ENCODE measurements at regions not wholly inside any gene's neighbourhood (a gene's known extent, or its start where the extent isn't known, plus 50 kb on each side); places are given as distances from the start of the nearest gene placed in this dataset.
A peak's percentile ranks its signal among the peaks of the same experiment; 100 is the strongest.
"Not testable (repeated sequence)": the region's sequence is repeated elsewhere in the genome, so short reads cannot be mapped to it uniquely, and the experiment has no call there.

DNA sequence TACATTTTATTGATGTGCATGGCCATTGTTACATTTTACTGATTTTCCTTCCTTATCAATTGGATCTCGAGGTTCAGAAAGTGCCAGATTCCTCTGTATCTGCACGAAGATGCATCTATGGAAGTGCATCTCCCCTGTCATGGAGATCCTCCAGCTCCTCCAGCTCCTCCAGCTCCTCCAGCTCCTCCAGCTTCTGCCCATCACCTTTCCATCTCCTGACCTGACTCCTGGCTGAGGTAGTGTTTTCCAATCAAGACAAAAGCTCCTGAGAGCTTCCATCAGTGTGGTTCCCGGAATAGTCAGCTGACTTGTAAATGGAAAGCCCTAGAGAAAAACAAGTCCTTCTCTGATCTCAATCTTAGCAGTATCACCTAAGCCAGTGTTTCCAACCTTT, 90.8 kb upstream of the KLF6 start:
- no peak for DNase-seq
- Histone ChIP-seq H3K27ac (ENCODE audit: low read length) (no peak overlapping the region), H3K4me1 (ENCODE audit: control insufficient read depth, insufficient read depth, low read length) (peaks cover 17% of the 10 kb centered on the region), H3K27me3 (ENCODE audit: control insufficient read depth, insufficient read depth, low read length) (no peaks in the 10 kb centered on the region), H3K9me3 (replicated peaks; ENCODE audit: control insufficient read depth, low read depth, low read length) (no peaks in the 10 kb centered on the region), H3K4me3 (ENCODE audit: low read length) (no peak overlapping the region), H3K36me3 (ENCODE audit: control insufficient read depth, insufficient read depth, low read length) (no peaks in the 10 kb centered on the region)
- WGBS (ENCODE audit: insufficient coverage): 95% methylated on average over 3 of the region's 3 CpGs

DNA sequence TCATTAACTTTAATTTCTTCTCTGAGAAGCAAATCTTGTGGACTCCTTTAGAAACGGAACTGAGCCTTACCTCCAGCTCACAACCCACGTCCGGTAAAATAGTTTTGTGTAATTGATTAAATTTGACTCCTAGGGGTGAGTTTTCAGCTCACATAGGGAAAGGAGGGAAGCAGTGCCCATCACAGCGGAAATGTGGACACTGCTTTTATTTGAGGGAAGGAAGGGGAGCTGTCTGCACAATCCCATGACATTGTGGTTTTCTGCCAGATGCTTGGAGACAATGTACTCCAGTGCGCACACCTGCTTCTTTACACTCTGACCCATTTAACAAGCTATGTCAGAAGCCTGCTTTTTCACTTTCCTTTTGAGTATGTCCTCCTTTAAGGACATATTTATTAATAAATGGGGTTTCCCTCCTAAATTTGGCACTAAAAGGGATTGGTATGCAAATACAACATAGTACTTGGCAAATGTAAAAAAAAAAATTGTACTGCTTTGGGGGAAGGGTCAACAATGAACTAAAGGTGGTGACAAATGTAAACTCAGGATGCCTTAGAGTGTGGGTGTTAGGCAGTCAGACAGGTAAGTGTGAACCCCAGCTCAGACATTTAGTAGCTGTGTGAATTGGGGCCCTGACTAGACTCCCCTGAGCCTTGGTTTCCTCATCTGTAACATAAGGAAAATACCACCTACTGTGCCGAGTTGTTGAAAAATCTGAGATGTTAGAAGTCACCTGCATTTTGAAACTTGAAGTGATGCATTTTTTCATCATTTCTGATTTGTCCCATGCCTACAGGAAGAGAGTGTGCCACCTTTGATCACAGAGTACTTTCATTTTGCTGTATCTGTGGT, 90.2 kb upstream of the KLF6 start:
- no CpG with 5 or more reads among the region's 6 CpGs for WGBS (ENCODE audit: insufficient coverage)
- peak; percentile 90 for DNase-seq
- Histone ChIP-seq H3K9me3 (replicated peaks; ENCODE audit: control insufficient read depth, low read depth, low read length) (no peaks in the 10 kb centered on the region), H3K4me1 (ENCODE audit: control insufficient read depth, insufficient read depth, low read length) (peaks cover 17% of the 10 kb centered on the region), H3K27ac (ENCODE audit: low read length) (peak overlapping the region; percentile 94), H3K36me3 (ENCODE audit: control insufficient read depth, insufficient read depth, low read length) (no peaks in the 10 kb centered on the region), H3K4me3 (ENCODE audit: low read length) (no peak overlapping the region), H3K27me3 (ENCODE audit: control insufficient read depth, insufficient read depth, low read length) (no peaks in the 10 kb centered on the region)

DNA sequence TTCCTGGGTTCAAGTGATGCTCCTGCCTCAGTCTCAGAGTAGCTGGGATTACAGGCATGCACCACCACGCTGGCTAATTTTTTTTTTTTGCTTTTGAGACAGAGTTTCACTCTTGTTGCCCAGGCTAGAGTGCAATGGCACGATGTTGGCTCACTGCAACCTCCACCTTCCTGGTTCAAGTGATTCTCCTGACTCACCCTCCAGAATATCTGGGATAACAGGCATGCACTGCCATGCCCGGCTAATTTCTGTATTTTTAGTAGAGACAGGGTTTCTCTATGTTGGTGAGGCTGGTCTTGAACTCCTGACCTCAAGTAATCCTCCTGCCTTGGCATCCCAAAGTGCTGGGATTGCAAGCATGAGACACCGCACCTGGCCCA, 89.6 kb upstream of the KLF6 start:
- not testable (repeated sequence) for H3K27me3 ChIP-seq (ENCODE audit: control insufficient read depth, insufficient read depth, low read length); H3K9me3 ChIP-seq (replicated peaks; ENCODE audit: control insufficient read depth, low read depth, low read length); H3K4me3 ChIP-seq (ENCODE audit: low read length); DNase-seq; H3K36me3 ChIP-seq (ENCODE audit: control insufficient read depth, insufficient read depth, low read length)
- H3K27ac ChIP-seq (ENCODE audit: low read length): peak overlapping the region; percentile 94
- H3K4me1 ChIP-seq (ENCODE audit: control insufficient read depth, insufficient read depth, low read length): peaks cover 17% of the 10 kb centered on the region
- WGBS (ENCODE audit: insufficient coverage): 50% methylated on average over 1 of the region's 4 CpGs

DNA sequence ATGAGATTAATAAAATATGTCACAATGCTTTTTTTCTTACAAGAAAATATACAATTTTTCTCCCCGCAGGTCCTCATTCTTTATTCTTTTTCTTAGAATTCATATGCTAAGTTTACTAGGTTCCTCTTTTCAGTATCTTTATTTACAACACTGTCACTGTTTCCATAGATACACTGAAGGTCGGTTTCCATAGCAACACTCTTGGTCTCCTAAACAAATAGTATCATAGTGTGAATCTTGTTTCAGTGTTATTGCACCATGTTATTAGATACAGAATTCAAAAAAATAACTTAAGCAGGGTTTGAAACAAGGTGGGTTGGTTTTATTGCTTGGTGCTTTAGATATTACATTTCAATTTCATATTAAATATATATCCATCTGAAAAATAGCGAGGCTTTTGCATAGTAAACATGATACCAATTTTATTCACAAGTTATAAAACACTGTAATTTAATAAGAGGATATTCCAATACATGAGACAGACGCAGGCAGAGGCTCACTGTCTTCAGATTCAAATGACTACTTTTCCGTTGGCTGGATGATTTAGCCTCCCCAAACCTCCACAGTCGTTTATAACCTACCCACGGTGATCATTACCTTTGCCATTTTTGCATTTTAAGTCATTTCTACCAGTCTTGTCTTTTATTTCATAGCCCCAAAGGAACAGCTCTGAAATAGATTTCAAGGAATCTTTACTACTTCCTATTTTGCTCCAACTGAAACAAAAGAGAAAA, 88.9 kb upstream of the KLF6 start:
- 18% methylated on average over 2 of the region's 7 CpGs for WGBS (ENCODE audit: insufficient coverage)
- Histone ChIP-seq H3K4me1 (ENCODE audit: control insufficient read depth, insufficient read depth, low read length) (peaks cover 17% of the 10 kb centered on the region), H3K4me3 (ENCODE audit: low read length) (no peak overlapping the region), H3K27me3 (ENCODE audit: control insufficient read depth, insufficient read depth, low read length) (no peaks in the 10 kb centered on the region), H3K36me3 (ENCODE audit: control insufficient read depth, insufficient read depth, low read length) (no peaks in the 10 kb centered on the region), H3K27ac (ENCODE audit: low read length) (peak overlapping the region; percentile 94), H3K9me3 (replicated peaks; ENCODE audit: control insufficient read depth, low read depth, low read length) (no peaks in the 10 kb centered on the region)
- DNase-seq: peak; percentile 96

DNA sequence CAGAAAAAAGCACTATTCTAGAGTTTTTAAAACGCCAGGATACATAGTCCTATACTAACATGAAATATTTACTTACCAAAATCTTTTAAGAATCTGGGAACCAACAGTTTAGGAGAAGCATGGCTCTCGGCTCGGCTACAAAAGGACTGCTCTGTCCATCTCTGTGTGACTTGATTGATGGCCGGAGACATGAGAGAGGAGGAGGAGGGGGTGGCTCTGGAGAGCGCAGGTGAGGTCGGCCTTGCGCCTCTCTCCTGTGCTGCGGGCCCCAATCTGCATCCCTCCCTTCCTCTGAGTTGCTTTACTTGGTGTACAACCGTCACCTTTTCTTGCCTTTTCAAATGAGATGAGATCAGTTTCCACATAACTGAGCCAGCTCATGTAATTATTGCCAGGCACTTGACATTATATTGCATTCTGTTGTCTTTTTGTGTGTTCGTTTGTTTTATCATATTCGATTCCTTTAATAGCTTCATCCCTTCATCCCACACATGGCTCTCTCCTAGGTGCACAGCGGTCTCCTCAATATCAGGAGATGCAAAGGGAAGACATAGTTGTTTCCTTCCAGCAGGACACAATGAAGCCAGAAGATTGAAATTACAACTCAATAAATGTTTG, 87.8 kb upstream of the KLF6 start:
- no peaks in the 10 kb centered on the region for H3K27me3 ChIP-seq (ENCODE audit: control insufficient read depth, insufficient read depth, low read length)
- H3K36me3 ChIP-seq (ENCODE audit: control insufficient read depth, insufficient read depth, low read length): no peaks in the 10 kb centered on the region
- no peak for DNase-seq
- H3K27ac ChIP-seq (ENCODE audit: low read length): peak overlapping the region; percentile 62
- H3K4me1 ChIP-seq (ENCODE audit: control insufficient read depth, insufficient read depth, low read length): peaks cover 17% of the 10 kb centered on the region
- H3K4me3 ChIP-seq (ENCODE audit: low read length): no peak overlapping the region
- 62% methylated on average over 5 of the region's 12 CpGs for WGBS (ENCODE audit: insufficient coverage)
- H3K9me3 ChIP-seq (replicated peaks; ENCODE audit: control insufficient read depth, low read depth, low read length): no peaks in the 10 kb centered on the region

DNA sequence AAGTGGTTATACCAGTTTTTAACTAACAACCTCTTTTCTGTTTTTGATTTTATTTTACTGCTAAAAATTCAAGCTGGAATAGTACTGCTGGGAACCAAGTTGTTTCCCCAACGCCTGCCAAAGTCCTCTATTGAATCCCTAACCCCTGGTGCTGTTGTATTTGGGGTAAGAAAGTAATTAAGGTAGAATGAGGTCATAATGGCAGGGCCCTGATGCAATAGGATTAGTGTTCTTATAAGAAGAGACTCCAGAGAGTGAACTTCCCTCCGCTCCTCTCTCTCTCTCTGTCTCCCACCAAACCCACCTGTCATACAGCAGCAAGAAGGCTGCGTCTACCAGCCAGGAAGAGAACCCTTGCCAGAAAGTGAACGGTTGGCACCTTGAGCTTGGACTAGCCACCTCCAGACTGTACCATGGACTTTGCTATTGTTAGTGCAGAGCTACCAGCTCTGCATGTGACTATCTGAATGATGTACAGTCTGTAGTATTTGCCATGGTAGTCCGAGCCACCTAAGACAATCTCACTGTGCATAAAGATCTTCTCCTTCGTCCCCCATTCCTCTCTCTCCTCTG, 86.5 kb upstream of the KLF6 start:
- H3K36me3 ChIP-seq (ENCODE audit: control insufficient read depth, insufficient read depth, low read length): no peaks in the 10 kb centered on the region
- H3K4me1 ChIP-seq (ENCODE audit: control insufficient read depth, insufficient read depth, low read length): peaks cover 20% of the 10 kb centered on the region
- DNase-seq: no peak
- no peaks in the 10 kb centered on the region for H3K27me3 ChIP-seq (ENCODE audit: control insufficient read depth, insufficient read depth, low read length)
- no peaks in the 10 kb centered on the region for H3K9me3 ChIP-seq (replicated peaks; ENCODE audit: control insufficient read depth, low read depth, low read length)
- WGBS (ENCODE audit: insufficient coverage): 86% methylated on average over 4 of the region's 6 CpGs
- H3K4me3 ChIP-seq (ENCODE audit: low read length): no peak overlapping the region
- H3K27ac ChIP-seq (ENCODE audit: low read length): no peak overlapping the region

DNA sequence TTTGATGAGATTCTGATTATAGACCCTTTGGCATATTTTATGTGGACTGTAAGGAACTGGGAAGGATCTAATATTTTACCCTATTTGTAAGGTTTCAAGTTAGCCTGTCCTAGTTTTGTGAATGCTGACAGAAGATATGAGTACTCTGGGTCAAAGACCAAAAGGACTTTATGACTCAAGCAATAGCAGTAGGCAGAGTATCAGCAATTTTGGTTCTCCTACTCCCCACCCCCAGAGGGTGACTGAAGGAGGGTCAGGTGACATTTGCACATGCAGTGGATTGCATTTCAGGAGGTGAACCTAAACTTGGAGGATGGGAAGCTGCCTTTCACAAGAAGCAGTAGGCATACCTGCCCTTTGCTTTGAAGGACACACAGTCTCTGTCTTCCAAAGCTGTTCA, 84.0 kb upstream of the KLF6 start:
- H3K27me3 ChIP-seq (ENCODE audit: control insufficient read depth, insufficient read depth, low read length): no peaks in the 10 kb centered on the region
- no peak overlapping the region for H3K27ac ChIP-seq (ENCODE audit: low read length)
- H3K4me3 ChIP-seq (ENCODE audit: low read length): no peak overlapping the region
- H3K36me3 ChIP-seq (ENCODE audit: control insufficient read depth, insufficient read depth, low read length): no peaks in the 10 kb centered on the region
- no peaks in the 10 kb centered on the region for H3K9me3 ChIP-seq (replicated peaks; ENCODE audit: control insufficient read depth, low read depth, low read length)
- peaks cover 9% of the 10 kb centered on the region for H3K4me1 ChIP-seq (ENCODE audit: control insufficient read depth, insufficient read depth, low read length)
- no peak for DNase-seq

DNA sequence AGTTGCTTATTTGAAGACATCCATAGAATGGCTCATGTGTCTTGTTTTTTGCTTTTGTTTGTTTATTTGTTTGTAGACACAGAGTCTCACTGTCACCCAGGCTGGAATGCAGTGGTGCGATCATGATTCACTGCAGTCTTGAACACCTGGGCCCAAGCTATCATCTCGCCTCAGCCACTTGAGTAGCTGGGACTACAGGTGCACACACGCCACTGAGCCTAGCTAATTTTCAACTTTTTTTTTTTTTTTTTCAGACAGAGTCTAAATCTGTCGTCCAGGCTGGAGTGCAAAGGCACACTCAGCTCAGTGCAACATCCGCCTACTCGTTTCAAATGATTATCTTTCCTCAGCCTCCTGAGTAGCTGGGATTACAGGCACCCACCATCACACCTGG, 83.3 kb upstream of the KLF6 start:
- DNase-seq: no peak
- H3K4me1 ChIP-seq (ENCODE audit: control insufficient read depth, insufficient read depth, low read length): peaks cover 9% of the 10 kb centered on the region
- no peaks in the 10 kb centered on the region for H3K27me3 ChIP-seq (ENCODE audit: control insufficient read depth, insufficient read depth, low read length)
- no peaks in the 10 kb centered on the region for H3K36me3 ChIP-seq (ENCODE audit: control insufficient read depth, insufficient read depth, low read length)
- no peaks in the 10 kb centered on the region for H3K9me3 ChIP-seq (replicated peaks; ENCODE audit: control insufficient read depth, low read depth, low read length)
- H3K4me3 ChIP-seq (ENCODE audit: low read length): no peak overlapping the region
- H3K27ac ChIP-seq (ENCODE audit: low read length): no peak overlapping the region
- 88% methylated on average over 2 of the region's 6 CpGs for WGBS (ENCODE audit: insufficient coverage)

DNA sequence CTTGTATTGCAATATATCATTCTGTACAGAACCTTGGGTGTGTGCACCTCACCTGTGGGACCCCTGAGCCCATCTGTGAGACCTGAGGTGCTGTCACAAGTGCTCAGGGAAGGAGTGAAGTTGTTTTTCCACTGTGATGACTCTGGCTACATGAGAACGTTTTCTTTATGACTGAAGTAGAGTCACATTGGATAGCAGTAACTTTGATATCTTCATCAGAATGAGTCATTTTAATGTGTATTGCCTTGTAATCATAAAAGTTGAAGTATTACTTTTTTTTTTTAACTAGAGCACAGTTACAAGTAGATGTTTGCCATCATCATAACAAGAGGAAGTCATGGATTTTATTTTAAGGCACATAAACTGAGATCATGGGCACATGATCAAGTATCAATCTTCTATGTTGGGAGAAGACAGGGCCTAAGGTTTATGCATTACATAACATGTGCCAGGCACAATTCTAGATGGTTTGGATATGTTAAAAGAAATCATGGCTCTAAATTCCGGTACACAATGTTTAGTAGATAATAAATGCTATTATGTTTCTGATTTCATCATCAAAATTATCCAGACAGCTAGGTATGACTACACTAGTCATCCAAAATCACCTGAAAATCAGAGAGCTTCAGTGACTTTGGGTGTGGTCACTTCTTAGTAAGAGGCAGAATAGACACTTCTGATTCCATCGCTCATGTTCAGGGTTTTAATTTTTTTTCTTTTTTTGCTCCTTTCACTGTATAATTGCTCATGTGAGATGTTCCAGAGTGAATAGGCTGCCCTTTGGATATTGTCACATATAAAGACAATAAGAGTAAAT, 82.7 kb upstream of the KLF6 start:
- peaks cover 4% of the 10 kb centered on the region for H3K4me1 ChIP-seq (ENCODE audit: control insufficient read depth, insufficient read depth, low read length)
- H3K27ac ChIP-seq (ENCODE audit: low read length): no peak overlapping the region
- H3K36me3 ChIP-seq (ENCODE audit: control insufficient read depth, insufficient read depth, low read length): no peaks in the 10 kb centered on the region
- no peak for DNase-seq
- no peaks in the 10 kb centered on the region for H3K9me3 ChIP-seq (replicated peaks; ENCODE audit: control insufficient read depth, low read depth, low read length)
- no peaks in the 10 kb centered on the region for H3K27me3 ChIP-seq (ENCODE audit: control insufficient read depth, insufficient read depth, low read length)
- WGBS (ENCODE audit: insufficient coverage): no CpG with 5 or more reads among the region's 3 CpGs
- no peak overlapping the region for H3K4me3 ChIP-seq (ENCODE audit: low read length)
